ENCODE measurements at regions not wholly inside any gene's neighbourhood (a gene's known extent, or its start where the extent isn't known, plus 50 kb on each side); places are given as distances from the start of the nearest gene placed in this dataset.

DNA sequence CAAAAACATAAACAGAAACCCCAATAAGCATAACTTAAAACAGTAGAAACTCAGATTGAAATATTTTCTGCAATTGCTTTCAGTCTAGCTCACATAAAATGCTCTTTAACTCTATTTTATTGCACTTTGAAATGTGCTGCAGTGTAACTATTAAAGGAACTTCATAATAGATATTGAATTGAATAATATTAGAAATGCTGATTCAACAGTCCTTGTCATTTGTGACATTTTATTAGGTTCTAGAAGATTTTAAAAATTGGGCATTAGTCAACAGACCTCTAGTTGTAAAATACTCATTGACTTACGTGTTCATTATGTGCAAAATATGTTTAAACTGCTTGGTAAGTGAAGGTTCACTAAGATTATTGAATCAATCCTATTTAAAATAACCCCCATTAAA is 1422.3 kb downstream of the PLA2G4A start:
- TF ChIP-seq, protein P1, sequence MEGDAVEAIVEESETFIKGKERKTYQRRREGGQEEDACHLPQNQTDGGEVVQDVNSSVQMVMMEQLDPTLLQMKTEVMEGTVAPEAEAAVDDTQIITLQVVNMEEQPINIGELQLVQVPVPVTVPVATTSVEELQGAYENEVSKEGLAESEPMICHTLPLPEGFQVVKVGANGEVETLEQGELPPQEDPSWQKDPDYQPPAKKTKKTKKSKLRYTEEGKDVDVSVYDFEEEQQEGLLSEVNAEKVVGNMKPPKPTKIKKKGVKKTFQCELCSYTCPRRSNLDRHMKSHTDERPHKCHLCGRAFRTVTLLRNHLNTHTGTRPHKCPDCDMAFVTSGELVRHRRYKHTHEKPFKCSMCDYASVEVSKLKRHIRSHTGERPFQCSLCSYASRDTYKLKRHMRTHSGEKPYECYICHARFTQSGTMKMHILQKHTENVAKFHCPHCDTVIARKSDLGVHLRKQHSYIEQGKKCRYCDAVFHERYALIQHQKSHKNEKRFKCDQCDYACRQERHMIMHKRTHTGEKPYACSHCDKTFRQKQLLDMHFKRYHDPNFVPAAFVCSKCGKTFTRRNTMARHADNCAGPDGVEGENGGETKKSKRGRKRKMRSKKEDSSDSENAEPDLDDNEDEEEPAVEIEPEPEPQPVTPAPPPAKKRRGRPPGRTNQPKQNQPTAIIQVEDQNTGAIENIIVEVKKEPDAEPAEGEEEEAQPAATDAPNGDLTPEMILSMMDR (IDR thresholded peaks at IDR 0.05; ENCODE audit: insufficient read depth, low read length, poor library complexity, severe bottlenecking) = no peak
- H3K27me3 ChIP-seq (replicated peaks; ENCODE audit: control insufficient read depth, insufficient read depth, low read length) = no peaks in the 10 kb centered on the region
- no peak overlapping the region for H3K4me3 ChIP-seq (replicated peaks; ENCODE audit: low read depth, low read length)
- no peak for DNase-seq (ENCODE audit: extremely low read depth, insufficient read length)
- no peaks in the 10 kb centered on the region for H3K36me3 ChIP-seq (ENCODE audit: control insufficient read depth, insufficient read depth, low read length)

DNA sequence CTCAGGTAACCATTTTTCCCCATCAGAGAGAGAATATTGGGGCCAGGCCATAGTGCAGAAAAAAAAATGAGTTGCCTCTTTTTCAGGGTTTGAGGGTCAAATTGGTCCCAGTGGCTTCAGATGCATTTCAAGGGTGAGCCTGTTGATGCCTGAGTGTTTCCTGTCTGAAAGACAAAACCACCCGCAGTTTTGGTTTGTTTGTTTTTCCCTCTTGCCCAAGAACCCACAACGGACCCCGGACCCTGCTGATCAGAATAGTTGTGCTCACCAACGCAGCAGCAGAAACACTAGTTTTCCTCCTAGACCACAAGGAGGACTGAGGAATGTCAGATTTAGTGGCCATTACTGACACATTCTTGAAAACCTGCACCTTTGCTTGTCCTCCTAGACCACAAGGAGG is 1433.1 kb downstream of the PLA2G4A start:
- H3K36me3 ChIP-seq (ENCODE audit: control insufficient read depth, insufficient read depth, low read length) = no peaks in the 10 kb centered on the region
- no peak overlapping the region for H3K4me3 ChIP-seq (replicated peaks; ENCODE audit: low read depth, low read length)
- DNase-seq (ENCODE audit: extremely low read depth, insufficient read length) = no peak
- H3K27me3 ChIP-seq (replicated peaks; ENCODE audit: control insufficient read depth, insufficient read depth, low read length) = no peaks in the 10 kb centered on the region
- TF ChIP-seq, protein P1 (IDR thresholded peaks at IDR 0.05; ENCODE audit: insufficient read depth, low read length, poor library complexity, severe bottlenecking) = no peak

DNA sequence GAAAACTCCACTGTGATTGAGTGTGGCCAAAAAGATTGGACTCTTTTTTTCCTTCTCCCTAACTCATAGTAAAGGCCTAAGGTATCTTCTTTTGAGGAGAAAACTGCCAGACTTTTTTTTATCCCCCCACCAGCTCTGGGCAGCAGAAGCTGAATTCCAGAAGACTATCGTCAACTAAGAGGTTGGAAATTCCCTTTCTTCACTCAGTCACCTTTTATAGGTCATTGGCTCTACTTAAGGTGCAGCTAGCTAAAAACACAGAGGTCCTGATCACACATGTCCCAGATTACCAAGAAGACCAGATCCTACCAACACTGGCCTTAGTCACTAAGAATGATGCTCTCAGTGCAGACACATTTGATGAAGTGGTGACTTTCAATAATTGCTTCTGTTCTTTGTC is 1441.2 kb downstream of the PLA2G4A start:
- Histone ChIP-seq H3K27me3 (replicated peaks; ENCODE audit: control insufficient read depth, insufficient read depth, low read length) (no peaks in the 10 kb centered on the region), H3K36me3 (ENCODE audit: control insufficient read depth, insufficient read depth, low read length) (no peaks in the 10 kb centered on the region), H3K4me3 (replicated peaks; ENCODE audit: low read depth, low read length) (no peak overlapping the region)
- TF ChIP-seq, protein P1 (IDR thresholded peaks at IDR 0.05; ENCODE audit: insufficient read depth, low read length, poor library complexity, severe bottlenecking) = no peak
- no peak for DNase-seq (ENCODE audit: extremely low read depth, insufficient read length)

DNA sequence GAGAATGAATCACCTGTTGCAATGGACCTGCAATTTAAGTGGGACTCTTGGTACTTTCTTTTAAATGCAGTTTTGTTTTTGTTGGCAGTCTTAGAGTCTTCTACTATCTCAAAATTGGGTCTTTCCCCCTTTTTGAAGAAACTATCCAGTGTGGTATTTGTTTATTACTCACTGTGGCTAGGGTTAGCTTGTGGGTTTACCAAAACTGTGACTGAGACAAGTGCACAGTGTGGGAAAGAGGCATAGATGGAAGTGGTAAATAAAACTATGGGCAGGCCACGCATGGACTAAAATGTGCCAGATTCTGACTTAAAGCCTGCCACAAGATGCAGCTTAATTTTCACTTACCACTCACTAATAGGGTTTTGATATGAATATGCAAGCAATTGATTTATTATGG is 1441.7 kb downstream of the PLA2G4A start:
- no peak for DNase-seq (ENCODE audit: extremely low read depth, insufficient read length)
- Histone ChIP-seq H3K4me3 (replicated peaks; ENCODE audit: low read depth, low read length) (no peak overlapping the region), H3K27me3 (replicated peaks; ENCODE audit: control insufficient read depth, insufficient read depth, low read length) (no peaks in the 10 kb centered on the region), H3K36me3 (ENCODE audit: control insufficient read depth, insufficient read depth, low read length) (no peaks in the 10 kb centered on the region)
- TF ChIP-seq, protein P1 (IDR thresholded peaks at IDR 0.05; ENCODE audit: insufficient read depth, low read length, poor library complexity, severe bottlenecking) = no peak

DNA sequence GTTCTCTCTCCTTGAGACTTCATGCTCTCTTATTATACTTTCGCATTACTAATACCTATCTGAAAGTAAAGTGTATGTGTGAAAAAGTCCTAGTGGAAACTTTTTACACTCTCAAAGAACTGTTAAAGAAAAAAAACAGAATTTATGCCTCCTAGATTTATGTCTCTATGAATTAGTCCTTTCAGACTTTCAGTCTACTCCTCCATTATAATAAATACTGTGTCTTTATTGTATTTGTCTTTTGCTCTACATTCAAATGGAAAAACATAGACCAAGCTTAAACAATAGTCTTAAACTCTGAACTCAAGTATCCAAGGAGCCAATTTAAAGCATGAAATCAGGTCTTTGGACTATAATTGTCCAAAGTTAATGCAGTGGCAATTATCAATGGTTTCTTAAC is 1449.0 kb downstream of the PLA2G4A start:
- Histone ChIP-seq H3K36me3 (ENCODE audit: control insufficient read depth, insufficient read depth, low read length) (no peaks in the 10 kb centered on the region), H3K4me3 (replicated peaks; ENCODE audit: low read depth, low read length) (no peak overlapping the region), H3K27me3 (replicated peaks; ENCODE audit: control insufficient read depth, insufficient read depth, low read length) (no peaks in the 10 kb centered on the region)
- DNase-seq (ENCODE audit: extremely low read depth, insufficient read length) = no peak
- TF ChIP-seq, protein P1 (IDR thresholded peaks at IDR 0.05; ENCODE audit: insufficient read depth, low read length, poor library complexity, severe bottlenecking) = no peak

DNA sequence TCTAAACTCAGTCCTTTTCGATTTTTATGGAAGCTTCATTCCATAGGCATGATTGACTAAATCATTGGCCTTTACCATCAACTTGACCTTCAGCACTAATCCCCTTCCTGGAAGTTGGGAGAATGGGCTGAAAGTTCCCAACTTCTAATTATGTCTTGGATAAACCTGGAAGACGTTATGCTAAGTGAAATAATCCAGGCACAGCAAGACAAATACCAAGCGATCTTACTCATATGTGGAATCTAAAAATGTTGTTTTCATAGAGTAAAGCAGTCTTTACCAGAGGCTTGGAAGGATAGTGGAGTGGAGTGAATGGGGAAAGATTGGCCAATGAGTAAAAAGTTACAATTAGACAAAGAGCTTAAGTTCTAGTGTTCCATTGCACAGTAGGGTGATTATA is 1453.2 kb downstream of the PLA2G4A start:
- DNase-seq (ENCODE audit: extremely low read depth, insufficient read length) = no peak
- TF ChIP-seq, protein P1 (IDR thresholded peaks at IDR 0.05; ENCODE audit: insufficient read depth, low read length, poor library complexity, severe bottlenecking) = no peak
- Histone ChIP-seq H3K27me3 (replicated peaks; ENCODE audit: control insufficient read depth, insufficient read depth, low read length) (no peaks in the 10 kb centered on the region), H3K4me3 (replicated peaks; ENCODE audit: low read depth, low read length) (no peak overlapping the region), H3K36me3 (ENCODE audit: control insufficient read depth, insufficient read depth, low read length) (no peaks in the 10 kb centered on the region)

Data from GM06990 (cell line).